GM18951 (cell line): ENCODE measurements at regions not wholly inside any gene's neighbourhood (a gene's known extent, or its start where the extent isn't known, plus 50 kb on each side); places are given as distances from the start of the nearest gene placed in this dataset.
A peak's percentile ranks its signal among the peaks of the same experiment; 100 is the strongest.
"Not testable (repeated sequence)": the region's sequence is repeated elsewhere in the genome, so short reads cannot be mapped to it uniquely, and the experiment has no call there.

Source experiments
- POLR2A ChIP-seq: IDR thresholded peaks from 4 replicates; pipeline ENCODE4 v1.6.1; 2011; ENCODE audit warnings: mild to moderate bottlenecking; ENCODE audit not compliant: insufficient read length, insufficient read depth; ENCODE audit errors: extremely low read depth
- in situ Hi-C: fragments of 300-500 bp; cut with MboI; formaldehyde crosslinking; loops from one replicate; pipeline ENCODE4 v1.12.0; 2022; ENCODE audit warnings: low sequenced_read_pairs, mixed read lengths, inconsistent platforms; ENCODE audit not compliant: unreplicated experiment

DNA sequence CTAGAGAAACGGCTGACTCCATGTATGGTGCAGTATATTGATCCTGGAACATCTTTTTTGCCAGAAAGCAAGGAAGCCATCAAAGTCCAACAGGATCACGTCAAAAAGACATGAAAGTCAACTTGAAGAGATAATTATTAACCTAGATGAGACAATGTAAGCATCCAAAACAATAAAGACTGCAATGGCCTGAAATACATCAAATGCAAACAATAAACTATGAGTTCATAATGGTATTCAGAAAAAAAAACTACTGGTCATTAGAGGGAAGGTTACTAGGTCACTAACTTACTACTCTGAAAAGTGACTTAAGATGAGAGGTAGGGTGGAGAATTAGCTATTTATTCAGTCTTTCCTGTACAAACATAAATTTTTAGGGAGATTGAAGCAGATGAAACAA, 75.3 kb upstream of the OR4F16 start:
- in situ Hi-C loops = not testable (repeated sequence)

- in situ Hi-C loops = not testable (repeated sequence)
Observed at GRCh38 chr1:771449-771848, 85.0 kb upstream of the OR4F16 start.

DNA sequence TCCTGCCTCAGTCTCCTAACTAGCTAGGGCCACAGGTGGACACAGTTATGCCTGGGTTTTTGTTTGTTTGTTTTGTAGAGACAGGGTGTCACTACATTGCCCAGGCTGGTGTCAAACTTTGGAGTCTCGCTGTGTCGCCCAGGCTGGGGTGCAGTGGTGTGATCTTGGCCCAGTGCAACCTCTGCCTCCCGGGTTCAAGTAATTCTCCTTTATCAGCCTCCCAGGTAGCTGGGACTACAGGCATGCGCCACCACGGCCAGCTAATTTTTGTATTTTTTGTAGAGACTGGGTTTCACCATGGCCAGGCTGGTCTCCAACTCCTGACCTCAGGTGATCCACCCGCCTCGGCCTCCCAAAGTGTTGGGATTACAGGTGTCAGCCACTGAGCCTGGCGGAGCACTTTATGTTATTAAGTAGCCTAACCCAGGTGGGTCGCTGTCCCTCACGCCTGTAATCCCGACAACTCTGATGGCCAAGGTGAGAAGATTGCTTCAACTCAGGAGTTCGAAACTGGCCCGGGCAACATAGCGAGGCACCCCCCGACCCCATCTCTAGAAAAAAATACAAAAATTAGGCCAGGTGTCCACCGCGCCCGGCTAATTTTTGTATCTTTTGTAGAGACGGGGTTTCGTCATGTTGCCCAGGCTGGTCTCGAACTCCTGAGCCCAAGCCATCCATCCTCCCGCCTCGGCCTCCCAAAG, 91.2 kb upstream of the OR4F16 start:
- in situ Hi-C loops = not testable (repeated sequence)

DNA sequence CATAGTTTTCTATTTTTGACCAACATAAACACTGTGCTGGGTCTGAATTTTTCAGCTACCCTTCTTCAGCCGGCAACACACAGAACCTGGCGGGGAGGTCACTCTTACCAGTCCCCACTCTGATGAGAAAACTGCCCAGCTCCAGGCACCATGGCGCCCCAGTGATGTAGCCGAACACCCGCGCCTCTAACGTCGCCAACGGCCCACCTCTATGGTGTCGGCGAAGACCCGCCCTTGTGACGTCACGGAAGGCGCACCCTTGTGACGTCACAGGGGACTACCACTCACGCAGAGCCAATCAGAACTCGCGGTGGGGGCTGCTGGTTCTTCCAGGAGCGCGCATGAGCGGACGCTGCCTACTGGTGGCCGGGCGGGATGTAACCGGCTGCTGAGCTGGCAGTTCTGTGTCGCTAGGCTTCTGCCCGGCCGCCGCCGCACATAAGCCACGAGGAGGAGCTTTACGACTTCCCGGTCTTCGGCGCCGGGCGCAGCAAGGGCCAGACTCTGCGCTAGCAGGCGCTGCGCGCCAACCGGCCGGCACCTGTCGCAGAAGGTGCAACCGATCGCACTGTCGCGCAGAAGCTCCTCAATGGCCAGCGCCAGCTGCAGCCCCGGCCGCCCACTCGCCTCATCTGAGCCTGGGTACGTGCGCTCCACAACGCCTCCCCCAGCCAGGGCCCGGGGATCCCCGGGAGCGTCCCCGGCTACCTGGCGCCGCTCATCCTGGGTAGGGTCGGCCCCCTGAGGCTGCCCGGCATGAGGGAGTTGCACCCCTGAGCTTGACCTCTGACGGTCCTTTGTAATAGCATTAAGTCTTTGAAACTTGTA, 92.2 kb upstream of the OR4F16 start:
- TF ChIP-seq POLR2A = peak; percentile 73
- in situ Hi-C loops = not testable (repeated sequence)

DNA sequence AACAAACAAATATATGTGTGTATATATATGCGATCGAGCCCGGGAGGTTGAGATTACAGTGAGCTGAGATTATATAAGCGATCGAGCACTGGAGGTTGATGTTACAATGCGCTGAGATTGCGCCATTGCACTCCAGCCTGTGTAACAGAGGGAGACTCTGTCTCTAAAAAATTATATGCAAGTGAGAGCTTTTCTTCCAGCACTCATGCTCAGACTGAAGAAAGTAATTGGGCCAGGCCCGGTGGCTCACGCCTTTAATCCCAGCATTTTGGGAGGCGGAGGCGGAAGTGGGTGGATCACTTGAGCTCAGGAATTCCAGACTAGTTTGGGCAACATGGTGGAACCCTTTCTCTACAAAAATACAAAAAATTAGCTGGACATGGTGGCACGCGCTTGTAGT, 93.2 kb upstream of the OR4F16 start:
- in situ Hi-C loops = not testable (repeated sequence)

GRCh38 chr1:788835-789234, 102.4 kb upstream of the OR4F16 start:
- in situ Hi-C loops = no loop called here
- no peak for TF ChIP-seq POLR2A

DNA sequence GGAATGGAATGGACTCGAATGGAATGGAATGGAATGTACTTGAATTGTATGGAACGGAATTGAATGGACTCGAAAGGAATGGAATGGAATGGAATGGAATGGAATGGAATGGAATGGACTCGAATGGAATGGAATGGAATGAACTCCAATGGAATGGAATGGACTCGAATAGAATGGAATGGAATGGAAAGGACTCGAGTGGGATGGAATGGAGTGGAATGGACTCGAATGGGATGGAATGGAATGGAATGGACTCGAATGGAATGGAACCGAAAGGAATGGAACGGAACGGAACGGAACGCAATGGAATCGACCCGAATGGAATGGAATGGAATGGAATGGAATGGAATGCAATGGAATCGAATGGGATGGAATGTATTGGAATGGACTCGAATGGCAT, 103.2 kb upstream of the OR4F16 start:
- in situ Hi-C loops = not testable (repeated sequence)

DNA sequence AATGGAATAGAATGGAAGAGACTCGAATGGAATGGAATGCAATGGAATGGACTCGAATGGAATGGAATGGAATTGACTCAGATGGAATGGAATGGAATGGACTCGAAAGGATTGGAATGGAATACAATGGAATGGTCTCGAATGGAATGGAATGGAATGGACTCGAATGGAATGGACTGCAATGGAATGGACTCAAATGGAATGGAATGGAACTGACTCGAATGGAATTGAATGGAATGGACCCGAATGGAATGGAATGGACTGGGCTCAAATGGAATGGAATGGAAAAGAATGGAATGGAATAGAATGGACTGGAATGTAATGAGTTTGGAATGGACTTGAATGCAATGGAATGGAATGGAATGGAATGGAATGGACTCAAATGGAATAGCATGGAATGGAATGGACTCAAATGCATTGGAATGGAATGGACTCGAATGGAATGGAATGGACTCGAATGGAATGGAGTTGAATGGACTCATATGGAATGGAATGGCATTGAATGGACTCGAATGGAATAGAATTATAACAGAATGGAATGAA, 104.0 kb upstream of the OR4F16 start:
- in situ Hi-C loops = not testable (repeated sequence)

DNA sequence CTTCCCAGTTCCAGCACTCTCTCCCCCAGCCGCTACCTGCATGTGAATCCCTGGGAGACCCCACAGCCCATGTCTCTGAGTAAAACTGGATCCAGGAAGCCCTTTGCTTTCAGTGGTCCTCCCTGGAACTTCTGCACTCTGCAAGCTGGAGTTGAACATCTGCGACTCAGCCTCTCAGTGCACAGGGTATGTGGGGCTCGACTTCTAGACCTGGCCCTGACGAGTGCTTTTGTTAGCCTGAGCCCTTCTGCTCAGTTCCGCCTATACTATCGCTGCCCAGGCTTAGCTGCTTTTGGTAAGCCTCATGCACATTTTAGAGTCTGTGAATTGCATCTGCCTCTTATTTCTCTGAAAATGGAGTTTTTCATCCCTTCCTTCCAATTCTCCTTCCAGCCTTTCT, 107.9 kb upstream of the OR4F16 start:
- in situ Hi-C loops = not testable (repeated sequence)

GRCh38 chr1:794918-795584, 108.6 kb upstream of the OR4F16 start:
- in situ Hi-C loops = not testable (repeated sequence)

DNA sequence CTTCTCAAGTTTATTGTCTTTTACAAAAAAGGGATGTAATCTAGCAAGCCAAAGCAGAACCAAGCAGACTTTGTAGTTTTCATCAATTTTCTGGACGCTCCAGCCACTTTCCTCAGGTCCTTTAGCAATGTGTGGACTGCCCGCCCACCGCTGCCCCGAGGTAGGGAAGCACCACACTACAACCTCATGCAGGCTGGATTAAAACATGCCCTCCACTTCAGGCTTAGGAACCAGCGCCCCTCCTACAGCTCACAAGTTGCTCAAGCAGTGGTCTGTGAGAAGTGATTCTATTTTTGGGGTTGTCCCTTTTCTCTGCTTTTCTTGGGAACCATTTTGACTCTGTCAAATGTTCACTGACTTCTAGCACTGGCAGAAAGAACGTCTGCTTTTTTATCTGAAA, 111.2 kb upstream of the OR4F16 start:
- in situ Hi-C loops = not testable (repeated sequence)

DNA sequence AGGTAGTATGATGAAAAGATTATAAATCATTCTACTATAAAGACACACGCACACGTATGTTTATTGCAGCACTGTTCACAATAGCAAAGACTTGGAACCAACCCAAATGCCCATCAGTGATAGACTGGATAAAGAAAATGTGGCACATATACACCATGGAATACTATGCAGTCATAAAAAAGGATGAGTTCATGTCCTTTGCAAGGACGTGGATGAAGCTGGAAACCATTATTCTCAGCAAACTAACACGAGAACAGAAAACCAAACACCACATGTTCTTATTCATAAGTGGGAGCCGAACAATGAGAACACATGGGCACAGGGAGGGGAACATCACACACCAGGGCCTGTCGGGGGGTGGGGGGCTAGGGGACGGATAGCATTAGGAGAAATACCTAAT, 113.9 kb upstream of the OR4F16 start:
- in situ Hi-C loops = not testable (repeated sequence)

DNA sequence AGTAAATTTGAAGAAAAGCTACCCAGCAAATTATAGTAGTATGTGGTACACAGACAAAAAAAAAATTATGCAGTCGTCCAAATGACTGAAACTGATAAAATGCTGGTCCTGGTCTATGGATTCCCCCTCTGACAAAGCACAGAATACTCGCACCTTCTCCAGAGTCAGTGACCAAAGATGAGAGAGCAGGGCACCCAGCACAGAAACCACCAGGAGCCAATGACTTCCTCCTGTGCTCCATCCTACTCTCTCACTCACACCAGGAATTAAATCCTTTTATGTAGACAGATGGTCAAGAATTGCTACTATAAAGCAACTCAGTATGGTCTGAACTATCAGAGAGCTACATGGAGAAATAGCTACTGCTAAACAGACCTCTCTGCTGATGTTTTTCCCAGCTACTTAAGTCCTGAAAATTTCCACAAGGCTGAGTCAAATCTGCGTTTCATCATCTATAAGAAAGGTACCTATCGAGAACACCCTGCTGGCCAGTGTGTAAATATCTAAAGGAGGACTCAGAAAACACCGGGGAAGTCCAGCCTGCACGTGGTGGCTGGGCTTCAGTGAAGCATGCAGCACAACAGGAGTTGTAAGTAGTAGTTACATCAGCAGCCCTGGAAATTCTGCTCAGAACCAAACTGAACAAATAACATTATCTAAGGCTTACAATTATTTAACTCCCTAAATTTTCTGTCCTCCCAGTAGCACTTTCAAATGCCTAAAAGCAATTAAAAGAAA, 118.1 kb upstream of the OR4F16 start:
- in situ Hi-C loops = not testable (repeated sequence)

DNA sequence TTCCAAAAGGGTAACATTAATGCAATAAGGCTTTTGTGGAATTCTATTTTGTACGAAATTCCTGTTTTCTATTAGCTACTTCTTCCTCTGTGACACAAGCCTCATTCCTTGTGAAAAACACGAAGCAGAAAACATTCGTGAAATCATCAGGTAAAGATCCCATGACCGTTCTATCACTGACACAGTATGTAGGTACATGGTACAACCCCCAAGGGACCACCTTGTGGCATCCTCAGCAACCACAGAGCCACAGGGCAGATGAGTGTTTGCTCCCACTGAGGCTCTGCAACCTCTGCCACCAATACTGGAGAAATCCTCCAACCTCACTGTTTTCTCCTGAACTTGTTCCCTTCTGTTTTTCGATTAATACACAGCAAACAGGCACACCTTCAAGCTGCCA, 118.4 kb upstream of the SAMD11 start:
- in situ Hi-C loops = not testable (repeated sequence)

DNA sequence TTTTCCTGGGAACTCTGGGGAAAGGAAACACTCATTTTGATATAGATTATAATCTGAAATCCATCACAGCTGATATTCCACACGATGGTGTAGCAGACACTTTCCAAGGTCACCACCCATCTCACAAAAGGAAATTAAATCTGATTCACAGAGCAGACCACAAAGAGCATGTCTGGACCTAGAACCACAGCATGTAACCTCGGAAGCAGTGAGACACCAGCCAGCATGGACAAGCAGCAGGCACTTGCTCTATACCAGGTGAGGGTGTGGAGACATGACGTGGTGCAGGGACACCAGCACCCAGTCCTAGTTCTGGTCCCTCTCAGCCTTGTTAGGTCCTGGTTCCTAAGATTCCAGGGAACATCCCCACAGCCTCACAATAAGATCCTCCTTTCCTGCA, 116.7 kb upstream of the SAMD11 start:
- in situ Hi-C loops = not testable (repeated sequence)

GRCh38 chr1:807699-808390, 115.9 kb upstream of the SAMD11 start:
- in situ Hi-C loops = not testable (repeated sequence)

GRCh38 chr1:810949-811348, 112.8 kb upstream of the SAMD11 start:
- in situ Hi-C loops = not testable (repeated sequence)

DNA sequence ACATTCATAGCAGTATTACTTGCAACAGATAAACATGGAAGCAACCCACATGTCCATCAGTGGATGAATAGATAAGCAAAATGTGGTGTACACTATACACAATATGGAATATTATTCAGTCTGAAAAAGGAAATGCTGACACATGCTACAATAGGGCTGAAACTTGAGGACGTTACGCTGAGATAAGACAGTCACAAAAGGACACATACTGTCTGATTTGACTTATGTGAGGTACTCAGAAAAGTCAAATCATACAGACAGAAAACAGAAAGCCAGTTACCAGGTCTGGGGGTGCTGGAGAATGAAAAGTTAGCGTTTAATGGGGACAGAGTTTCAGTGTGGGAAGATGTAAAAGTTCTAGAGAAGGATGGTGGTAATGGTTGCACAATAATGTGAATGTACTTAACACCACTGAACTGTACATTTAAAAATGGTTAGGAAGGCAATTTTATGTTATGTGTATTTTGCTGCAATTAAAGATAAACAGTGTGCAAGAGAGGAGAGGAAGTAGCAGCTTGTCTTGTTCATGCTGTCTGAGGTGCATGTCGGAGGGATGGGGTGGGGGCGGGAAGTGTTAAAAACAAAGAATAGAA, 111.1 kb upstream of the SAMD11 start:
- in situ Hi-C loops = not testable (repeated sequence)

DNA sequence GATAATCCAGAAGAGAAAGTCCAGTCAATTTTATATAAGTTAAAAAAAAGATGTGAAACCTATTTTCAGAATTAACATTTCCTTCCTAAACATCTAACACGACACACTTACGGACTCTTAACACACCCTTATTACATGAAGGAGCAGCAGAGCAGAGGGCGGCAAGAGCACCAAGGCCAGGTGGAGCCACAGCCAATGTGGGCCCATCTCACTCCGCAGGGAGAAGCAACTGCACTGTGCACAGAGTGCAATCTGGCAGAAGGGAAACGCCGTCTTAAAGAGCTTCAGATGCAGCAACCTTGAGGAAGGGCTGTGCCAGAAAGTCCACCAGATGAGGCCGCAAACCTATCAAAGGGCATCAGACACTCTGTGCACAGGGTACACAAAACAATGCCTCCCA, 109.2 kb upstream of the SAMD11 start:
- in situ Hi-C loops = not testable (repeated sequence)
